OCI-LY3 (cell line): ENCODE measurements at regions not wholly inside any gene's neighbourhood (a gene's known extent, or its start where the extent isn't known, plus 50 kb on each side); places are given as distances from the start of the nearest gene placed in this dataset.

Source experiments
- H2AFZ ChIP-seq: fragments of 200-600, 300-600 bp; shearing (Covaris generic); 2 replicates; pipeline ENCODE4 v1.6.0; 2014; ENCODE audit warnings: antibody characterized with exemption, low read depth, low read length
- H3K27ac ChIP-seq: fragments of 200-600, 300-600 bp; sonication (generic); 2 replicates; pipeline ENCODE4 v1.5.1; 2014; ENCODE audit warnings: mild to moderate bottlenecking, low read length, moderate library complexity, mixed read lengths
- H3K27me3 ChIP-seq: fragments of 200-600, 300-600 bp; sonication (generic); 2 replicates; pipeline ENCODE4 v1.6.1; 2014; ENCODE audit warnings: low read depth, low read length, mixed read lengths
- H3K36me3 ChIP-seq: fragments of 200-600, 300-600 bp; sonication (generic); replicated peaks from 2 replicates; pipeline ENCODE3; 2014; ENCODE audit warnings: low read depth, low read length, mixed read lengths
- H3K4me1 ChIP-seq: fragments of 300-600, 200-600 bp; sonication (generic); 2 replicates; pipeline ENCODE4 v1.6.1; 2014; ENCODE audit warnings: low read length, mixed read lengths
- H3K4me2 ChIP-seq: fragments of 200-600, 300-600 bp; sonication (generic); 2 replicates; pipeline ENCODE4 v1.6.1; 2014; ENCODE audit warnings: low read length, mixed read lengths
- H3K4me3 ChIP-seq: fragments of 300-600, 200-600 bp; sonication (generic); 2 replicates; pipeline ENCODE4 v1.5.1; 2014; ENCODE audit warnings: antibody characterized with exemption, mild to moderate bottlenecking, low read length, moderate library complexity
- H3K79me2 ChIP-seq: fragments of 300-600, 200-600 bp; shearing (Covaris generic); 2 replicates; pipeline ENCODE4 v1.6.1; 2014; ENCODE audit warnings: mild to moderate bottlenecking, low read length, mixed read lengths
- H3K9ac ChIP-seq: fragments of 300-600, 200-600 bp; shearing (Covaris generic); 2 replicates; pipeline ENCODE4 v1.6.0; 2014; ENCODE audit warnings: mild to moderate bottlenecking, low read length, moderate library complexity
- H3K9me3 ChIP-seq: fragments of 200-600, 300-600 bp; shearing (Covaris generic); 2 replicates; pipeline ENCODE4 v1.6.1; 2014; ENCODE audit warnings: low read length, mixed read lengths; ENCODE audit not compliant: insufficient read depth
- H4K20me1 ChIP-seq: fragments of 200-600, 300-600 bp; sonication (generic); 2 replicates; pipeline ENCODE4 v1.6.1; 2016; ENCODE audit warnings: low read length, mixed read lengths; ENCODE audit not compliant: insufficient read depth
- EZH2phosphoT487 ChIP-seq: fragments of 200-600 bp; shearing (Covaris generic); IDR thresholded peaks from 2 replicates; pipeline ENCODE4 v1.6.1; 2018; ENCODE audit warnings: antibody characterized with exemption, mixed run types, low read depth
- TF ChIP-seq, protein P1 (sequence below): fragments of 200-600, 300-600 bp; sonication (generic); IDR thresholded peaks from 2 replicates; pipeline ENCODE4 v1.5.1; 2014; ENCODE audit warnings: antibody characterized with exemption, low read length, low read depth

DNA sequence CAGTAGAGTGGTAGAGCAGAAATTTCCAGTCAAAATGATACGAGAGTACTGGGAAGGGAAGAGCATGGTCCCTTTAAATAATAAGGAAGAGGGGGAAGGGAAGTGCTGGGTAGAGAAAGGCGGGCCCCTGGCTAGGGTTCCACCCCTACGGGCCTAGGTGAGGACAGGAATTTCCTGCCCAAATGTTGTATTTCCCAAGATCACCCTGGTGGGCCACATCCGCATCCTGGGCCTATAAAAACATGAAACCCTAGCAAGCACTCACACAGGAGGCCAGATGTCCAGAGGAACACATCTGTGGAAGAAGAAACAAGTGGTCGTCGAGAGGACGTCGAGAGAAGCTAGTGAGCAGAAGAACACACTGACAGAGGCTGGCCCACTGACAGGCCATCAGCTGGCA lies 661.2 kb downstream of the SQOR start:
- H3K9ac ChIP-seq = no peak overlapping the region
- H3K79me2 ChIP-seq = no peaks in the 10 kb centered on the region
- no peak overlapping the region for H3K27ac ChIP-seq
- no peaks in the 10 kb centered on the region for H3K9me3 ChIP-seq
- 0 out of 2 replicates have a peak, but pooled peaks cover 3% of the 10 kb centered on the region for H3K27me3 ChIP-seq
- H2AFZ ChIP-seq = no peak overlapping the region
- TF ChIP-seq EZH2phosphoT487 = no peak
- TF ChIP-seq, protein P1, sequence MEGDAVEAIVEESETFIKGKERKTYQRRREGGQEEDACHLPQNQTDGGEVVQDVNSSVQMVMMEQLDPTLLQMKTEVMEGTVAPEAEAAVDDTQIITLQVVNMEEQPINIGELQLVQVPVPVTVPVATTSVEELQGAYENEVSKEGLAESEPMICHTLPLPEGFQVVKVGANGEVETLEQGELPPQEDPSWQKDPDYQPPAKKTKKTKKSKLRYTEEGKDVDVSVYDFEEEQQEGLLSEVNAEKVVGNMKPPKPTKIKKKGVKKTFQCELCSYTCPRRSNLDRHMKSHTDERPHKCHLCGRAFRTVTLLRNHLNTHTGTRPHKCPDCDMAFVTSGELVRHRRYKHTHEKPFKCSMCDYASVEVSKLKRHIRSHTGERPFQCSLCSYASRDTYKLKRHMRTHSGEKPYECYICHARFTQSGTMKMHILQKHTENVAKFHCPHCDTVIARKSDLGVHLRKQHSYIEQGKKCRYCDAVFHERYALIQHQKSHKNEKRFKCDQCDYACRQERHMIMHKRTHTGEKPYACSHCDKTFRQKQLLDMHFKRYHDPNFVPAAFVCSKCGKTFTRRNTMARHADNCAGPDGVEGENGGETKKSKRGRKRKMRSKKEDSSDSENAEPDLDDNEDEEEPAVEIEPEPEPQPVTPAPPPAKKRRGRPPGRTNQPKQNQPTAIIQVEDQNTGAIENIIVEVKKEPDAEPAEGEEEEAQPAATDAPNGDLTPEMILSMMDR = no peak
- no peaks in the 10 kb centered on the region for H4K20me1 ChIP-seq
- no peak overlapping the region for H3K4me2 ChIP-seq
- peaks cover 21% of the 10 kb centered on the region for H3K4me1 ChIP-seq
- H3K4me3 ChIP-seq = no peak overlapping the region
- no peaks in the 10 kb centered on the region for H3K36me3 ChIP-seq

DNA sequence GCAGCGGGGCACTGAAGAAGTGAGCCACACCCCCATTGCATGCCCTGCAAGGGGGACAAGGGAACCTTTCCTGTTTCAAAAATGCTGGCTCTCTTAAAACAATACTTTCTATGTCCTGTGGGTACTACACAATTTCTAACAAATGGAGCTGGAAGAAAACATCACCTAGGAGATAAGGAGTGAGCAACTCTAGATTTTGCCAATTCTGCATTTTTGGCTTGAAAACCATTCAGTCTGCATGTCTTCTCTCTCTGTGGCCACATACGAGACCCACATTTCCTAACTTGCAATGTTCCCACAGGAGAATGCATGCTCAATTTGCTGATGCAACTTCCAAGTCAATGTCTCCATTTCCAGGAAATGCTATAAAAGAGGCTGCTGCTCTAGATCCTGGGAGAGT lies 662.0 kb downstream of the SQOR start:
- no peak overlapping the region for H3K9ac ChIP-seq
- H3K36me3 ChIP-seq = no peaks in the 10 kb centered on the region
- H2AFZ ChIP-seq = no peak overlapping the region
- no peaks in the 10 kb centered on the region for H4K20me1 ChIP-seq
- no peaks in the 10 kb centered on the region for H3K9me3 ChIP-seq
- no peaks in the 10 kb centered on the region for H3K79me2 ChIP-seq
- H3K27ac ChIP-seq = peak overlapping the region; percentile 61; the same call in 1 of the 2 replicates
- H3K4me1 ChIP-seq = peaks cover 21% of the 10 kb centered on the region
- H3K4me3 ChIP-seq = no peak overlapping the region
- no peak overlapping the region for H3K4me2 ChIP-seq
- no peak for TF ChIP-seq EZH2phosphoT487
- TF ChIP-seq, protein P1 = no peak
- 0 out of 2 replicates have a peak, but pooled peaks cover 4% of the 10 kb centered on the region for H3K27me3 ChIP-seq

DNA sequence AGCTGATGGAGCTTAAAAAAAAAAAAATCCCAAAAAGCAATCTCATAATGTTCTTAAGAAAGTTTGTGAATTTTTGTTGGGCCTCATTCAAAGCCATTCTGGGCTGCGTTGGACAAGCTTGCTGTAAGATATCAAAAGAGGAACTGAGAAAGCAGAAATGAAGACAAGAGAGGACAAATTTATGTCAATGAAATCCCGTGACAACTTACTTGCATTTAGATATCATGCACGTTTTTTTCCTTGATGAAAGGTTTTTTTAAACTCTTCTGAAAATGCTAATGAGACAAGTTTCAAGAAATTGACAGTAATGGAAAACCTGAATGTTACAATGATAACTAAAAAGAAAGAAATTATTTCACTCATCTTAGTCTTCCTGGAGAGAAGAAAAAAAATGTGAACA lies 662.9 kb downstream of the SQOR start:
- H3K27ac ChIP-seq = peak overlapping the region; percentile 61
- H4K20me1 ChIP-seq = no peaks in the 10 kb centered on the region
- H3K79me2 ChIP-seq = no peaks in the 10 kb centered on the region
- no peaks in the 10 kb centered on the region for H3K9me3 ChIP-seq
- TF ChIP-seq, protein P1 = no peak
- TF ChIP-seq EZH2phosphoT487 = no peak
- H3K36me3 ChIP-seq = no peaks in the 10 kb centered on the region
- no peak overlapping the region for H3K9ac ChIP-seq
- H3K4me3 ChIP-seq = no peak overlapping the region
- 0 out of 2 replicates have a peak, but pooled peaks cover 4% of the 10 kb centered on the region for H3K27me3 ChIP-seq
- no peak overlapping the region for H2AFZ ChIP-seq
- peak overlapping the region; percentile 48 for H3K4me2 ChIP-seq
- H3K4me1 ChIP-seq = peaks cover 21% of the 10 kb centered on the region

DNA sequence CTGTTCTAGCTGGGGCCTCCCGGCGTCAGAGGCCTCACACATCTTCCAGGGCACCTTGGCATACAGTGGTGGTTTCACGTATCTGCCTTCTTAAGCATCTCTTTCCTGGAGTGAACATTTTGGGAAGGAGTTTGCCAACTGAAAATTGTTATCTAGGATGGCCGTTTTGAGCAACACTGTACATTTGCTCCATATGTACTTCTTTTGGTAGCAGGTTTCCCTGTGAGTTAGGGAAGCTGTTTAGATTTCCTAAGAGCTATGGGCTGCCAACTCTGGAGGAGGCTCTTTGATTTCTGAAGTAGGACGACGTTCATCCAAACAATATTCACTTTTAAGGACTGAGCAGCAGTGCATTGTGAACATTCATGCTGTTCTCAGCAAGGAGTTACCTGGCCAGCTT lies 665.9 kb downstream of the SQOR start:
- no peak overlapping the region for H3K4me3 ChIP-seq
- H3K79me2 ChIP-seq = no peaks in the 10 kb centered on the region
- H3K27ac ChIP-seq = no peak overlapping the region
- no peaks in the 10 kb centered on the region for H3K36me3 ChIP-seq
- H3K9me3 ChIP-seq = no peaks in the 10 kb centered on the region
- 0 out of 2 replicates have a peak, but pooled peaks cover 4% of the 10 kb centered on the region for H3K27me3 ChIP-seq
- TF ChIP-seq, protein P1 = no peak
- no peak for TF ChIP-seq EZH2phosphoT487
- H4K20me1 ChIP-seq = no peaks in the 10 kb centered on the region
- no peak overlapping the region for H3K4me2 ChIP-seq
- peaks cover 23% of the 10 kb centered on the region for H3K4me1 ChIP-seq
- H3K9ac ChIP-seq = no peak overlapping the region
- H2AFZ ChIP-seq = no peak overlapping the region
